SK-N-MC (cell line): ENCODE measurements at regions not wholly inside any gene's neighbourhood (a gene's known extent, or its start where the extent isn't known, plus 50 kb on each side); places are given as distances from the start of the nearest gene placed in this dataset.

Source experiments
- EZH2 ChIP-seq: fragments of 200-600 bp; sonication (generic); IDR thresholded peaks from one replicate; pipeline ENCODE4 v1.6.1; 2017; ENCODE audit warnings: antibody characterized with exemption
- FOXP2 ChIP-seq: optimal IDR thresholded peaks from 2 replicates; pipeline ENCODE3; 2011; ENCODE audit warnings: mild to moderate bottlenecking, moderate library complexity; ENCODE audit not compliant: insufficient read depth; ENCODE audit errors: extremely low read length, control extremely low read depth

DNA sequence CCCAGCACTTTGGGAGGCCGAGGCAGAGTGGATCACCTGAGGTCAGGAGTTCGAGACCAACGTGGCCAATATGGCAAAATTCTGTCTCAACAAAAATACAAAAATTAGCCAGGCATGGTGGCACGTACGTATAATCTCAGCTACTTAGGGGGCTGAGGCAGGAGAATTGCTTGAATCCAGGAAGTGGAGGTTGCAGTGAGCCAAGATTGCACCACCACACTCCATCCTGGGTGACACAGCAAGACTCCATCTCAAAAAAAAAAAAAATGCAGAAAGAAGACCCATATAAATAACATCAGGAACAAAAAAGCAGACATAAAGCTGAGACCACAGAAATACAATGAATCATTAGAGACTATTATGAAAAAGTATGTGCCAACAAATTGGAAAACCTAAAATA, 235.2 kb upstream of the VEPH1 start:
- no peak for TF ChIP-seq EZH2
- no peak for TF ChIP-seq FOXP2
